Endothelial cell of umbilical vein (primary cell): ENCODE measurements at regions not wholly inside any gene's neighbourhood (a gene's known extent, or its start where the extent isn't known, plus 50 kb on each side); places are given as distances from the start of the nearest gene placed in this dataset.

Experiments used
- BruUV-seq: library from RNA; stranded (reverse); fragments of 400-500 nt; replicated peaks from 2 replicates; lab custom pipeline; 2021; lab: Mats Ljungman, UMichigan
- CTCF ChIA-PET: fragments of 300-600, 350-600 bp; sonication (Branson Sonifier 250); formaldehyde crosslinking; loops from one replicate; lab custom pipeline; 2021; ENCODE audit warnings: antibody characterized with exemption, inconsistent platforms; lab: Charles Lee
- POLR2A ChIA-PET: fragments of 300-600, 350-600 bp; sonication (Branson Sonifier 250); formaldehyde crosslinking; loops from one replicate; lab custom pipeline; 2021; ENCODE audit warnings: antibody characterized with exemption, inconsistent platforms; lab: Charles Lee
- DNase-seq: peaks from one replicate; pipeline ENCODE4 v3.0.0-alpha.2; 2011; ENCODE audit warnings: low read depth, low spot score
- FAIRE-seq: peaks from 2 replicates; lab custom pipeline; 2011; peaks lifted over from hg19 to GRCh38; lab: Jason Lieb, UNC
- H2AFZ ChIP-seq: 2 replicates; pipeline ENCODE4 v1.6.0; 2012; ENCODE audit warnings: low read depth, low read length, control low read depth, inconsistent platforms
- H3K27ac ChIP-seq: 2 replicates; pipeline ENCODE4 v1.5.1; 2011; ENCODE audit warnings: low read depth, mild to moderate bottlenecking, control low read depth, low read length, moderate library complexity; ENCODE audit not compliant: insufficient read depth
- H3K27me3 ChIP-seq, 2 experiments: 2 replicates each; pipeline versions ENCODE4 v1.6.0 to v1.6.1; 2011; ENCODE audit warnings: low read length in 2 of 2, mixed read lengths in 1 of 2; ENCODE audit not compliant: control insufficient read depth in 2 of 2, insufficient read depth in 2 of 2
- H3K36me3 ChIP-seq, 2 experiments: 2 replicates in 1 of 2; 3 replicates in 1 of 2; pipeline ENCODE4 v1.5.1; 2011; ENCODE audit warnings: low read length in 2 of 2, mild to moderate bottlenecking in 1 of 2, moderate library complexity in 1 of 2; ENCODE audit not compliant: control insufficient read depth in 2 of 2, insufficient read depth in 2 of 2; ENCODE audit errors: extremely low read depth in 1 of 2
- H3K4me1 ChIP-seq: 3 replicates; pipeline ENCODE4 v1.5.1; 2011; ENCODE audit warnings: mild to moderate bottlenecking, low read length; ENCODE audit not compliant: control insufficient read depth, insufficient read depth; ENCODE audit errors: extremely low read depth
- H3K4me2 ChIP-seq: 2 replicates; pipeline ENCODE4 v1.6.1; 2011; ENCODE audit warnings: low read length, control low read depth, mixed read lengths; ENCODE audit not compliant: insufficient read depth
- H3K4me3 ChIP-seq, 3 experiments: fragments of 200-600 bp in 1 of 3; sonication (generic), shearing (Covaris generic) in 1 of 3; replicated peaks in 1 of 3; 2 replicates each; pipeline ENCODE4 v1.5.1; 2011 to 2016; ENCODE audit warnings: control low read depth in 3 of 3, low read length in 3 of 3, mild to moderate bottlenecking in 2 of 3, inconsistent platforms in 1 of 3, low read depth in 1 of 3, moderate library complexity in 1 of 3; ENCODE audit not compliant: insufficient read depth in 1 of 3
- H3K79me2 ChIP-seq: 2 replicates; pipeline ENCODE4 v1.6.0; 2012; ENCODE audit warnings: low read length, inconsistent platforms; ENCODE audit not compliant: control insufficient read depth, insufficient read depth
- H3K9ac ChIP-seq: replicated peaks from 2 replicates; pipeline ENCODE3; 2011; ENCODE audit warnings: low read length, control low read depth; ENCODE audit not compliant: insufficient read depth; ENCODE audit errors: extremely low read depth
- H3K9me1 ChIP-seq: replicated peaks from 3 replicates; pipeline ENCODE4 v1.6.0; 2011; ENCODE audit warnings: mild to moderate bottlenecking, low read length; ENCODE audit not compliant: control insufficient read depth, insufficient read depth; ENCODE audit errors: extremely low read depth
- H3K9me3 ChIP-seq: replicated peaks from 2 replicates; pipeline ENCODE4 v1.5.1; 2012; ENCODE audit warnings: low read length, inconsistent platforms; ENCODE audit not compliant: control insufficient read depth, insufficient read depth
- H4K20me1 ChIP-seq: replicated peaks from 2 replicates; pipeline ENCODE3; 2011; ENCODE audit warnings: mild to moderate bottlenecking, low read length; ENCODE audit not compliant: control insufficient read depth, insufficient read depth; ENCODE audit errors: extremely low read depth
- CTCF ChIP-seq, 2 donors: IDR thresholded peaks; 1 replicate in 1 of 2; 2 replicates in 1 of 2; pipeline ENCODE4 v1.5.1; 2011; ENCODE audit warnings: low read length in 2 of 2, mild to moderate bottlenecking in 2 of 2, moderate library complexity in 2 of 2, control low read depth in 1 of 2, inconsistent platforms in 1 of 2, low read depth in 1 of 2; ENCODE audit not compliant: insufficient read depth in 1 of 2; ENCODE audit errors: extremely low read depth in 1 of 2
- EZH2 ChIP-seq: IDR thresholded peaks from 2 replicates; pipeline ENCODE4 v1.6.1; 2012; ENCODE audit warnings: borderline replicate concordance, low read depth, mild to moderate bottlenecking, moderate library complexity, low read length, inconsistent platforms; ENCODE audit not compliant: severe bottlenecking
- FOS ChIP-seq: IDR thresholded peaks from 2 replicates; pipeline ENCODE4 v1.6.1; 2011; ENCODE audit warnings: mild to moderate bottlenecking, low read length, moderate library complexity, borderline replicate concordance; ENCODE audit not compliant: insufficient read depth
- GATA2 ChIP-seq: IDR thresholded peaks from 2 replicates; pipeline ENCODE4 v1.7.0; 2011; ENCODE audit warnings: low read depth, mild to moderate bottlenecking, moderate library complexity, mixed read lengths, low read length; ENCODE audit not compliant: insufficient read length, insufficient read depth
- JUN ChIP-seq: IDR thresholded peaks from 2 replicates; pipeline ENCODE4 v1.6.1; 2011; ENCODE audit warnings: borderline replicate concordance, low read depth; ENCODE audit not compliant: insufficient read length, insufficient read depth
- MAX ChIP-seq: IDR thresholded peaks from 2 replicates; pipeline ENCODE4 v1.6.1; 2011; ENCODE audit not compliant: insufficient read depth, insufficient read length
- MYC ChIP-seq: IDR thresholded peaks from one replicate; pipeline ENCODE4 v1.6.1; 2011; ENCODE audit warnings: mild to moderate bottlenecking, low read depth, low read length
- POLR2A ChIP-seq: IDR thresholded peaks from 2 replicates; pipeline ENCODE4 v1.6.1; 2012; ENCODE audit warnings: low read depth, mild to moderate bottlenecking, control low read depth, low read length
- POLR2AphosphoS5 ChIP-seq: IDR thresholded peaks from 2 replicates; pipeline ENCODE4 v1.6.1; 2012; ENCODE audit warnings: low read depth, mild to moderate bottlenecking, control low read depth, low read length, moderate library complexity; ENCODE audit not compliant: insufficient read depth
- dilution Hi-C: fragments of 300-500 bp; cut with MboI; formaldehyde crosslinking; loops from one replicate; pipeline ENCODE4 v1.15.0; 2019; ENCODE audit warnings: low sequenced_read_pairs; ENCODE audit not compliant: extremely low pct_ligation_motif_present
- intact Hi-C: fragments of 100-400 bp; cut with micrococcal nuclease; formaldehyde crosslinking; loops from one replicate; pipeline ENCODE4 v1.10.0; 2022

- TF ChIP-seq MYC: no peak
- no peak for TF ChIP-seq GATA2
- TF ChIP-seq POLR2A: no peak
- no peak for TF ChIP-seq CTCF (IDR thresholded peaks at IDR 0.05; ENCODE audit: extremely low read depth in 1 of 2, insufficient read depth in 1 of 2, low read depth in 1 of 2, low read length in 2 of 2)
- TF ChIP-seq FOS: no peak
- TF ChIP-seq MAX: no peak
- TF ChIP-seq JUN: no peak
- TF ChIP-seq POLR2AphosphoS5: no peak
- no peak for TF ChIP-seq EZH2
- FAIRE-seq (no peak), DNase-seq (no peak)
- H3K27me3 ChIP-seq: no peaks in the 10 kb centered on the region
- H3K79me2 ChIP-seq: no peaks in the 10 kb centered on the region
- no peaks in the 10 kb centered on the region for H3K9me1 ChIP-seq
- H3K9ac ChIP-seq: no peak overlapping the region
- no peaks in the 10 kb centered on the region for H4K20me1 ChIP-seq
- H3K36me3 ChIP-seq: no peaks in the 10 kb centered on the region
- no peaks in the 10 kb centered on the region for H3K4me1 ChIP-seq
- dilution Hi-C loops: no loop called here
- H3K4me3 ChIP-seq: no peak overlapping the region
- CTCF ChIA-PET: no interaction called here
- intact Hi-C loops: no loop called here
- H3K9me3 ChIP-seq: no peaks in the 10 kb centered on the region
- POLR2A ChIA-PET: no interaction called here
- no peak overlapping the region for H3K4me2 ChIP-seq
- BruUV-seq: no TSS peak
- no peak overlapping the region for H2AFZ ChIP-seq
- H3K27ac ChIP-seq: no peak overlapping the region
Measured at GRCh38 chr18:11237066-11237465, 87.7 kb upstream of the PIEZO2 start.
